ENCODE measurements at regions not wholly inside any gene's neighbourhood (a gene's known extent, or its start where the extent isn't known, plus 50 kb on each side); places are given as distances from the start of the nearest gene placed in this dataset.

DNA sequence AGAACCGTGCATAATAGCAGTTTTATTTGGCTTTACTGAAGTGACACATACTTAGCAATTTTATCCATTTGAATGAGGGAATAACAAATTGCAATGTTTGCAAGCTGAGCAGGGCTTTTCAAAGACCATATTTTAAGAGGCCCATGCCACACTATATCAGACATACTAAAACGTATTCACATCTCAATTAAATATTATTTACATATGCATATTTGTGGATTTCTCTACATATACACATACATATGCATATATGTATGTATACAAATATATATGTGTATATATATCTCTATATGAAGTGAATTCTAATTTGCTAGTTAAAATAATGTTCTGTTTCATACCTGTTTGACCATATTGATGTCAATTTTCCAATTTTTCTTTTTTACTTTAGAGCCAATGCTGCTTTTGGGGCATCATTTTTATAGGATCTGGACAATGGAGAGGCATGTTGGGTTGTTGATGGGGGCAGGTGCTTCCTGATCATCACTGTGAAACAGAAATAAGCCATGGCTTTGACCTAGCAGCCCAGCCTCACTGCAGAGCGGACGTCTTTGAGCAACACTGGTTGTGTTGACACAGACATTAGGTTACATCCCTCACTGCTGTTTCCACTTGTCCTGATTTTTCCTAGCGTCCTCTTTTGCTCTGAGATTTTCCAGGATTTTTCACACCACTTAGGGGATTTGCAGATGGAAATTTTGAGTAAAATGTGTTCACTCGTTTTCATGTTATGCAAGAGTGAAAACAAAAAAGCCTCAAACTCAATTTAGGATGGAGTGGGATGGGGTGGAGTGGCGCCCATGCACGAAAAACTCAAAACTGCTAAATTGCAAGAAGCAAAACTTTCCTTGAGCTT lies 56.9 kb downstream of the RDH14 start:
- no peak for DNase-seq
- ChIA-PET CTCF (no interaction called here), POLR2A (no interaction called here)
- whole genome bisulfite sequencing (ENCODE audit: insufficient coverage), result 82% methylated on average over 4 of the region's 8 CpGs
- H3K4me2 ChIP-seq (replicated peaks; ENCODE audit: low read depth, low read length, poor library complexity, severe bottlenecking), result no peak overlapping the region
- no peaks in the 10 kb centered on the region for H3K36me3 ChIP-seq (replicated peaks in 1 of 2; ENCODE audit: control extremely low read depth in 1 of 2, control insufficient read depth in 1 of 2, extremely low read depth in 1 of 2, insufficient read depth in 2 of 2, low read length in 1 of 2)
- intact Hi-C loops (cut with micrococcal nuclease), result no loop called here
- no peak overlapping the region for H3K27ac ChIP-seq (ENCODE audit: low read length in 2 of 2)
- no peaks in the 10 kb centered on the region for H3K9me3 ChIP-seq (ENCODE audit: control extremely low read depth in 1 of 3, control insufficient read depth in 2 of 3, insufficient read depth in 1 of 3, low read length in 2 of 3)
- peaks cover 0 to 4% (median 0%) of the 10 kb centered on the region in 4 experiments for H3K27me3 ChIP-seq (replicated peaks in 1 of 4; ENCODE audit: control extremely low read depth in 1 of 4, control insufficient read depth in 3 of 4, insufficient read depth in 4 of 4, low read length in 3 of 4)
- H4K20me1 ChIP-seq (ENCODE audit: control insufficient read depth, insufficient read depth, low read length, poor library complexity, severe bottlenecking), result no peaks in the 10 kb centered on the region
- H3K9ac ChIP-seq (ENCODE audit: low read length), result no peak overlapping the region
- Mint-ChIP-seq H3K27me3 (peaks cover 10% of the 10 kb centered on the region), H3K9me3 (ENCODE audit: insufficient read depth) (no peaks in the 10 kb centered on the region), H3K27ac (no peak overlapping the region), H3K4me3 (no peak overlapping the region), H3K4me1 (peaks cover 5% of the 10 kb centered on the region)
- no peaks in the 10 kb centered on the region for H3K4me1 ChIP-seq (ENCODE audit: control insufficient read depth in 2 of 2, insufficient read depth in 2 of 2, low read length in 2 of 2)
- H3K79me2 ChIP-seq (ENCODE audit: control insufficient read depth, insufficient read depth, low read length), result no peaks in the 10 kb centered on the region
- no peak for TF ChIP-seq EZH2 (IDR thresholded peaks at IDR 0.05; ENCODE audit: borderline replicate concordance, insufficient read depth, low read depth, low read length, poor library complexity, severe bottlenecking)
- TF ChIP-seq, protein P1, sequence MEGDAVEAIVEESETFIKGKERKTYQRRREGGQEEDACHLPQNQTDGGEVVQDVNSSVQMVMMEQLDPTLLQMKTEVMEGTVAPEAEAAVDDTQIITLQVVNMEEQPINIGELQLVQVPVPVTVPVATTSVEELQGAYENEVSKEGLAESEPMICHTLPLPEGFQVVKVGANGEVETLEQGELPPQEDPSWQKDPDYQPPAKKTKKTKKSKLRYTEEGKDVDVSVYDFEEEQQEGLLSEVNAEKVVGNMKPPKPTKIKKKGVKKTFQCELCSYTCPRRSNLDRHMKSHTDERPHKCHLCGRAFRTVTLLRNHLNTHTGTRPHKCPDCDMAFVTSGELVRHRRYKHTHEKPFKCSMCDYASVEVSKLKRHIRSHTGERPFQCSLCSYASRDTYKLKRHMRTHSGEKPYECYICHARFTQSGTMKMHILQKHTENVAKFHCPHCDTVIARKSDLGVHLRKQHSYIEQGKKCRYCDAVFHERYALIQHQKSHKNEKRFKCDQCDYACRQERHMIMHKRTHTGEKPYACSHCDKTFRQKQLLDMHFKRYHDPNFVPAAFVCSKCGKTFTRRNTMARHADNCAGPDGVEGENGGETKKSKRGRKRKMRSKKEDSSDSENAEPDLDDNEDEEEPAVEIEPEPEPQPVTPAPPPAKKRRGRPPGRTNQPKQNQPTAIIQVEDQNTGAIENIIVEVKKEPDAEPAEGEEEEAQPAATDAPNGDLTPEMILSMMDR (IDR thresholded peaks at IDR 0.05), result no peak
- no peak overlapping the region for H3K4me3 ChIP-seq (ENCODE audit: control extremely low read depth in 1 of 5, extremely low read depth in 1 of 5, insufficient read depth in 1 of 5, low read depth in 2 of 5, low read length in 4 of 5)
- ATAC-seq (ENCODE audit: low read depth), result no peak
- no peak overlapping the region for H2AFZ ChIP-seq (ENCODE audit: insufficient read depth, low read depth, low read length, poor library complexity, severe bottlenecking)

DNA sequence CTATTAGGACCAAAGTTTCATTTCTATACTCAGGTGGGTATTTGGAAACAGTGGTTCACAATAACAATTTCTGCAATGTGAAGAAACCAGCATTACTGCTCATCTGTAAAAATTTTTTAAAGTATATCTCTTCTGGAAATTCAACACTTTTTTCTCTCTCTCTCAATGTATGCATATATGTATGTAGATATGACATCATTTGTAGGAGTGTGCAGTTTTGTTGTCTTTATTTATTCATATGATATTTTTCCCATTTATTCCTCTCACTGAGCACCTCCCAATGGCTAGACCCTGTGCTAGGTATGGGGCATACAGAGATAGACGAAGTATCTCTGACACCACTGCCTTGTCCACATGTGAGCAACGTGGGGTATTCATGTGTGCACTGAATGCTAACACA lies 58.3 kb downstream of the RDH14 start:
- intact Hi-C loops (cut with micrococcal nuclease), result no loop called here
- H3K4me3 Mint-ChIP-seq, result no peak overlapping the region
- 100% methylated on average over 2 of the region's 2 CpGs for WGBS (ENCODE audit: insufficient coverage)

More for the DNA sequence above, 58.3 kb downstream of the RDH14 start:
- CTCF ChIA-PET, result no interaction called here
- Histone ChIP-seq H2AFZ (ENCODE audit: insufficient read depth, low read depth, low read length, poor library complexity, severe bottlenecking) (no peak overlapping the region), H3K9me3 (ENCODE audit: control extremely low read depth in 1 of 3, control insufficient read depth in 2 of 3, insufficient read depth in 1 of 3, low read length in 2 of 3) (no peaks in the 10 kb centered on the region), H3K79me2 (ENCODE audit: control insufficient read depth, insufficient read depth, low read length) (no peaks in the 10 kb centered on the region), H3K27ac (ENCODE audit: low read length in 2 of 2) (no peak overlapping the region), H4K20me1 (ENCODE audit: control insufficient read depth, insufficient read depth, low read length, poor library complexity, severe bottlenecking) (no peaks in the 10 kb centered on the region), H3K4me3 (ENCODE audit: control extremely low read depth in 1 of 5, extremely low read depth in 1 of 5, insufficient read depth in 1 of 5, low read depth in 2 of 5, low read length in 4 of 5) (no peak overlapping the region), H3K4me1 (ENCODE audit: control insufficient read depth in 2 of 2, insufficient read depth in 2 of 2, low read length in 2 of 2) (no peaks in the 10 kb centered on the region), H3K4me2 (replicated peaks; ENCODE audit: low read depth, low read length, poor library complexity, severe bottlenecking) (no peak overlapping the region), H3K27me3 (replicated peaks in 1 of 4; ENCODE audit: control extremely low read depth in 1 of 4, control insufficient read depth in 3 of 4, insufficient read depth in 4 of 4, low read length in 3 of 4) (peaks cover 0 to 4% (median 0%) of the 10 kb centered on the region in 4 experiments), H3K9ac (ENCODE audit: low read length) (no peak overlapping the region), H3K36me3 (replicated peaks in 1 of 2; ENCODE audit: control extremely low read depth in 1 of 2, control insufficient read depth in 1 of 2, extremely low read depth in 1 of 2, insufficient read depth in 2 of 2, low read length in 1 of 2) (no peaks in the 10 kb centered on the region)
- TF ChIP-seq, protein P1 (IDR thresholded peaks at IDR 0.05), result no peak
- no peak for TF ChIP-seq EZH2 (IDR thresholded peaks at IDR 0.05; ENCODE audit: borderline replicate concordance, insufficient read depth, low read depth, low read length, poor library complexity, severe bottlenecking)
- ATAC-seq (ENCODE audit: low read depth) (no peak), DNase-seq (no peak)
- peaks cover 9% of the 10 kb centered on the region for H3K27me3 Mint-ChIP-seq
- no peak overlapping the region for H3K27ac Mint-ChIP-seq
- POLR2A ChIA-PET, result no interaction called here
- no peaks in the 10 kb centered on the region for H3K9me3 Mint-ChIP-seq (ENCODE audit: insufficient read depth)
- H3K4me1 Mint-ChIP-seq, result peaks cover 3% of the 10 kb centered on the region

Measured in B cell (primary cell).